Renal cortex interstitium (tissue), 11 donors: ENCODE measurements at regions not wholly inside any gene's neighbourhood (a gene's known extent, or its start where the extent isn't known, plus 50 kb on each side); places are given as distances from the start of the nearest gene placed in this dataset.

Experiments used
- DNase-seq, 11 donors: peaks; one replicate each; pipeline ENCODE4 v3.0.0-alpha.2; 2013; ENCODE audit warnings: low read depth in 9 of 11, low spot score in 4 of 11; ENCODE audit errors: extremely low read depth in 1 of 11

GRCh38 chr11:105447936-105448702 lies 161.8 kb upstream of the GRIA4 start:
- DNase-seq: no peak

GRCh38 chr11:105443623-105444022 lies 166.2 kb upstream of the GRIA4 start:
- DNase-seq: no peak

- DNase-seq: no peak
Observed at GRCh38 chr11:105432241-105432995, 177.5 kb upstream of the GRIA4 start.

GRCh38 chr11:105429096-105429910 lies 180.6 kb upstream of the GRIA4 start:
- DNase-seq: peak in 6 of 11 donors; percentile 7 to 34 (median 20)

GRCh38 chr11:105407101-105407500 lies 202.8 kb upstream of the GRIA4 start:
- no peak for DNase-seq

GRCh38 chr11:105401269-105401809 lies 208.5 kb upstream of the GRIA4 start:
- DNase-seq: no peak

- no peak for DNase-seq
Observed at GRCh38 chr11:105399511-105399910, 210.4 kb upstream of the GRIA4 start.

GRCh38 chr11:105398636-105399035 lies 211.2 kb upstream of the GRIA4 start:
- no peak for DNase-seq

- no peak for DNase-seq
Observed at GRCh38 chr11:105393326-105393725, 216.5 kb upstream of the GRIA4 start.

GRCh38 chr11:105392556-105392955 lies 217.3 kb upstream of the GRIA4 start:
- no peak for DNase-seq

GRCh38 chr11:105389952-105390351 lies 219.9 kb upstream of the GRIA4 start:
- no peak for DNase-seq

GRCh38 chr11:105388006-105388405 lies 221.9 kb upstream of the GRIA4 start:
- no peak for DNase-seq

- DNase-seq: no peak
Observed at GRCh38 chr11:105381941-105382340, 227.9 kb upstream of the GRIA4 start.

GRCh38 chr11:105377870-105378269 lies 232.0 kb upstream of the GRIA4 start:
- DNase-seq: no peak

- no peak for DNase-seq
Observed at GRCh38 chr11:105372206-105372605, 232.6 kb upstream of the CARD18 start.

GRCh38 chr11:105371311-105371710 lies 231.7 kb upstream of the CARD18 start:
- DNase-seq: peak in 1 of 11 donors; percentile 4

- DNase-seq: peak in 4 of 11 donors; percentile 7 to 37 (median 14)
Observed at GRCh38 chr11:105368711-105369110, 229.1 kb upstream of the CARD18 start.

GRCh38 chr11:105367129-105367528 lies 227.6 kb upstream of the CARD18 start:
- DNase-seq: no peak

- DNase-seq: no peak
Observed at GRCh38 chr11:105361651-105362050, 222.1 kb upstream of the CARD18 start.
